Umbilical cord (tissue), 1 donor: ENCODE measurements at regions not wholly inside any gene's neighbourhood (a gene's known extent, or its start where the extent isn't known, plus 50 kb on each side); places are given as distances from the start of the nearest gene placed in this dataset.

Experiments used
- DNase-seq: peaks from one replicate; pipeline ENCODE4 v3.0.0-alpha.2; 2015; ENCODE audit warnings: low spot score

DNA sequence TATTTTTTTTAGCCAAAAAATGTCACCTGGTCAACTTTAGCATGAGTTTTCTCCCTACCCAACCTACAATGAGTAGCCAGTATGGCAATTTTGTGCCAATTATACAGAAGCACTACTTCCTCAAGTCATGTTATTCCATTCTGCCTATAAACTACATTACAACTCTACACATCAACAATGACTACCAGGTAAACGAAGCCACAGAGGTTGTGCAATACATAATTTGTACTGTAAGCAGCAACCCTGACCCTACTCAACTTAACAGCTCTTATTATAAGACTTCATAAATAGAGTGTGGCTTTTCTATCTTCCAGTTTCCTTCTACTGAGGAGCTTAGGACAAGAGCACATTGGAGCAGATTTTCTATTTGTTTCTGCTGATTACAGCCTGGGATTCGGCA lies 160.5 kb downstream of the HS3ST1 start:
- DNase-seq, result no peak

DNA sequence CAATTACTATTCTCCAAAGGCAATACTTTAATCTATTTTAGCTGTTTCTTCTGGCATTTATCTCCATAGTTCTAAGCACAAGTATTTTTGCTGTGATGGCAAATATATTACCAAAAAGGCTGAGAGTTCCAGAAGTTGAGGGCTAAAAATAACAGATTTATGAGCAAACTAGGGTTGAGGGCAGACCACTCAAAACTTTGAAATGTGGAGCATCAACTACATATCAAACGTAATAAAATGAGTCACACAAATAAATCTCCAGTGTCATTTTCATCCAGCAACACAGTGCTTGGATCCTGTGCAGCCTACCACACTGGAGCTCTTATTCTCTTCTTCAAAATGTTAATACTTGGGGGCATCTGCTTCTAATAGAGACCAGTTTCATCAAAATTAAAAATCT lies 163.9 kb downstream of the HS3ST1 start:
- DNase-seq, result peak; percentile 62

GRCh38 chr4:11264346-11264745 lies 164.3 kb downstream of the HS3ST1 start:
- no peak for DNase-seq

DNA sequence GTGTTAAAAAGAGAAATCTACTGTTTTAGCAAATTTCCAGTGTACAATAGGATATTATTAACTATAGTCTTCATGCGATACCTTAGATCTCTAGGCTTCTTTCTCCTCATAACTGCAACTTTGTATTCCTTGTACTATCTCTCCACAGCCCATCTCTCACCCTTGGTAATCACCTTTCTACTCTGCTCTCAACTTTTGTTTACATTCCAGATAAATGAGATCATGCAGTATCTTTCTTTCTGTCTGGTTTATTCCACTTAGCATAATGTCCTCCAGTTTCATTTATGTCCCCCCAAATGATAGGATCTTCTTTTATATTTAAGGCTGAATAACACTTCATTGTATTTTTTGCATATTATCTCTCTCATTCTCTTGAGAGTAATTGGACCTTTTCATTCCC lies 165.5 kb downstream of the HS3ST1 start:
- no peak for DNase-seq

GRCh38 chr4:11261066-11261850 lies 167.4 kb downstream of the HS3ST1 start:
- DNase-seq, result no peak

- no peak for DNase-seq
These were observed 168.9 kb downstream of the HS3ST1 start for GRCh38 chr4:11259837-11260236.

GRCh38 chr4:11252149-11252548 lies 176.5 kb downstream of the HS3ST1 start:
- DNase-seq, result no peak

DNA sequence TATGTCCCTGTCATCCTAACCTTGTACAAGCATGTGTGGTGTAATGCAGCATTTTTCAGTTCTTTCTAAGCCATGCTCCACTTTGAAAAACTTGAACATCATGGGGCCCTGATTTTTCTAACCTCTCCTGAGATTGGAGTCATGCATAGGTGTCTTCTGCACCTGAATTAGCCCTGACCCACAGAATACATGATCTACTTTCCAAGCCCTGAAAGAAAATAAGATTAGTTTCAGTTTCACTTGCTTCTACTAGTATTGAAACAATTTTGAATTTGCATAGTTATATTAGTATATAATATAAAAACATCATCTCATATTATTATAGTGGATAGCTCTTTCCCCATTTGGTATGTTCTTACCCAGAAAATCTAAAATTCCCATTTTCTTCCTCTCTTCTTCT lies 178.2 kb downstream of the HS3ST1 start:
- no peak for DNase-seq

- DNase-seq, result peak; percentile 58
These were observed 196.7 kb downstream of the HS3ST1 start for GRCh38 chr4:11232015-11232414.

GRCh38 chr4:11230866-11231265 lies 197.8 kb downstream of the HS3ST1 start:
- DNase-seq, result no peak

- peak; percentile 16 for DNase-seq
These were observed 200.2 kb downstream of the HS3ST1 start for GRCh38 chr4:11228530-11228929.

GRCh38 chr4:11223311-11223710 lies 205.4 kb downstream of the HS3ST1 start:
- no peak for DNase-seq

DNA sequence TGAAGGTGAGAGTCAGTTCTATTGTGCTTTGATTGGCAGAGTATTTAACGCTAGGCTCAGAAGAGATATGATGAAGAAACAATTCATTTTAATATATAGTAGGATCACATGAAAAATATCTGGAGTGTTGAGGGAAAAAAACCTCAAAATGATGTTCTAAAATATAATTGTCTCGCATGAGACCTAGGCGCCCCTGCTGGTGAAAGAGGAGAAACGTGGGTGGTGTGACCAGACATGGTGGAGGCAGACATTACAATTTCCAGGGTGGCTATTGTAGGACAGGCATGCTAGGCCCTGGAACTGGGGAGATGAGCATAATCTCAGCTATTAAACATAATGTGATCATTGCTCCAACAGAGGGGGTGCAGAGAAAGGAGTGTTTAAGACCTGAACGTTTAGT lies 210.0 kb downstream of the HS3ST1 start:
- no peak for DNase-seq

GRCh38 chr4:11216520-11216919 lies 212.2 kb downstream of the HS3ST1 start:
- no peak for DNase-seq

- DNase-seq, result no peak
These were observed 214.4 kb downstream of the HS3ST1 start for GRCh38 chr4:11214281-11214680.

DNA sequence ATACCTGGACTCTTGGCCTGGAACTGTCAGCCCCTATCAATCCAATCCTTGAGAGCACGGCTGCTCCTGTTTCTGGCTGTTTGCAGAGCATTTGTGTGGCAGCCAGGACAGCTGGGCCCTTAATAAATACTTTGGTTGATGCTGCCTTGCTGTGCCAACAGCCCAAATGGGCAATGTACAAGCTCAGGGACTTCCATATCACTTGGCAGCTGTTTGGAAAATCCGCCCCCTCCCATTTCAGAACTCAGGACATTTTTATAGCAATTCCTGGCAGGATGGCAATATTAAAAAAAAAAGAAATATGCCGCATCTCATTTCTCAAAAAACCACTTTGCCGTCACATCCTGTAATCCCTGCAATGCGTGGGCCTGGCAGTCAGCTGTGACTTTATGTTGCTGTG lies 218.9 kb downstream of the HS3ST1 start:
- no peak for DNase-seq

DNA sequence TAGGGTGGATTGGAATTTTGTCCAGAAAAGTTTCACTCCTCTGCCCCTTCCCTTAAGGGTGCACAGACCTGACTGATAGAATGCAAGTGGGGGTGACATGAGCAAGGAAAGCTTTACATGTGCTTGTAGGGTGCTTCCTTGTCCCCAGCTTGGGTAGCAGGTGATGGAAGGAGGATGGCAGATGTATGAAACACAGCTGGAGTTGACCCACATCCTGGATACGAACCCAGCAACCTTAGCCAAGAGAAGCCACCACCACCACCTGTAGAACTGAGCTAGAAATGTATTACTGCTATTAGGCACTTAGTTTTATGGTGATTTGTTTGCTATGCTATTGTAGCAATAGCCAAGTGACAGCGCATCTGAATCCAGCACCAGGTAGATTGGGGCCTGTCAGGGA lies 227.4 kb downstream of the HS3ST1 start:
- no peak for DNase-seq

DNA sequence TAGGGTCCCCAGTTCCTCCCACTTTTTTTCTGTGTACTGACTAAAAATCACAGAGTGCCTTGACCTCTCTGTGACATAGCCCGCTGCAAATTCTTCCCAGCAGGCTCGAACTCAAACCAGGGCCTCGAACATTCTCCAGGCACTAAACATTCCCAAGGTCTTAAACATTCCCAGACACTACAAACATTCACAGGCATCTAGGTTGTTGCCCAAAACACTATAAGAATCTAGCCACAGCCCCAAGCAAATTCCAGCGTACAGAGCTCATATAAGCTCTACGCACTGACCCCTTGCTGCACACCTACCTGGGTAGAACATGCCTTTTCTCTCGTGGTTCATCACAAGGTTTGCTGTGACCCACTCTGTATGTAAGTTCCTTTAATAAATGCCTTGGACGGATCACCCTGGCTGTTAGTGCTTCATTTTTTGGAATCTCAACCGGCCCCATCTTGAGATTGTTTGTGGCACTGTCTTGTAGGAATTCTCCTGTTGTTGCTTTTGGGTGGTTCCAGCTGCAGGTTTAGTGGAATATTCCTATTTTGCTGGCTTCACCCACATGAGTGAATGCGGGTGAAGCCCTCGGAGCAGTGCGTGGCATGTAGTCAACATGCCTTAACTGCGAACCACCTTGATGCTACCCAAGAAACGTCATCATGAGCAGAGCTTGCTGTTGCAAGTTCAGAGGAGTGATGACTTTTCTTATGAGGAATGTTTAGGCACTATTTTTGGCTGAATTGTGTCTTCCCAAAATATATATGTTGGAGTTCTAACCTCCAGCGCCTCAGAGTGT lies 230.0 kb downstream of the HS3ST1 start:
- no peak for DNase-seq

- no peak for DNase-seq
These were observed 230.9 kb downstream of the HS3ST1 start for GRCh38 chr4:11197631-11198341.

- peak; percentile 6 for DNase-seq
These were observed 231.7 kb downstream of the HS3ST1 start for GRCh38 chr4:11196927-11197522.

- no peak for DNase-seq
These were observed 234.3 kb downstream of the HS3ST1 start for GRCh38 chr4:11194431-11194830.

DNA sequence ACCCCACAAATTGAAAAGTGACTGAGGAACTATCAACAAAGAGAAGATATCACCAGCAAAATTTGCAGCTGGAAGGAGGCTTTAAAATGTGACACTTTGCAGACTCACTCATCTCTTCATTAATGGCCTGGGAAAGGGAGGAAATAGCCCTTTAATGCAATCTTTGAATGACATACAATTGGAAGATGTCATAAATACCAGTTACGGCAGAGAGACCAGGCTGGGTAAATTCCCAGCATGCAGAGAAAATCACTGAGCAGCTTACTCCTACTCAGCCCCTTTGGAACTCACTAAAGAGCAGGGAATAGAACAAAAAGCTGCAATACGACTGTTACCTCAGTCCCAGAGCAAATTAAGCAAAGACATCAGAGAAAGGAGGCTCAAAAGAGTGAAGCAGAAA lies 238.9 kb downstream of the HS3ST1 start:
- no peak for DNase-seq
